GM12878 (cell line): ENCODE measurements at regions not wholly inside any gene's neighbourhood (a gene's known extent, or its start where the extent isn't known, plus 50 kb on each side); places are given as distances from the start of the nearest gene placed in this dataset.

Experiments used
- BCL3 ChIP-seq: IDR thresholded peaks from 2 replicates; pipeline ENCODE4 v1.6.1; 2011; ENCODE audit warnings: borderline replicate concordance, low read depth, mild to moderate bottlenecking, moderate library complexity, low read length; ENCODE audit not compliant: insufficient read depth, poor library complexity, severe bottlenecking
- CTCF ChIP-seq, 3 experiments: IDR thresholded peaks in 2 of 3; conservative IDR thresholded peaks in 1 of 3; 2 replicates each; pipeline ENCODE4 v1.5.1; 2011; ENCODE audit warnings: low read depth in 3 of 3, low read length in 3 of 3, mild to moderate bottlenecking in 3 of 3, control low read depth in 2 of 3, moderate library complexity in 2 of 3, inconsistent platforms in 1 of 3, mixed read lengths in 1 of 3; ENCODE audit not compliant: control insufficient read depth in 2 of 3, insufficient read depth in 1 of 3; ENCODE audit errors: extremely low read depth in 1 of 3
- ETV6 ChIP-seq, 2 experiments: fragments of 450-650 bp in 1 of 2; IDR thresholded peaks in 1 of 2; conservative IDR thresholded peaks in 1 of 2; 2 replicates each; pipeline ENCODE4 v1.6.1; 2014; ENCODE audit warnings: antibody characterized with exemption in 1 of 2, borderline replicate concordance in 1 of 2, low read depth in 1 of 2, mild to moderate bottlenecking in 1 of 2, moderate library complexity in 1 of 2
- JUNB ChIP-seq: IDR thresholded peaks from 2 replicates; pipeline ENCODE4 v1.6.1; 2016; ENCODE audit warnings: antibody characterized with exemption, mild to moderate bottlenecking
- MEF2A ChIP-seq: IDR thresholded peaks from 2 replicates; pipeline ENCODE4 v1.6.1; 2011; ENCODE audit warnings: low read depth, mild to moderate bottlenecking, low read length, moderate library complexity; ENCODE audit not compliant: insufficient read depth
- POLR2A ChIP-seq: IDR thresholded peaks from 2 replicates; pipeline ENCODE4 v1.6.1; 2011; ENCODE audit warnings: low read depth, mild to moderate bottlenecking, low read length

GRCh38 chr15:98405013-98405412, 243.3 kb upstream of the IGF1R start:
- TF ChIP-seq ETV6 (conservative IDR thresholded peaks at IDR 0.05 in 1 of 2, IDR thresholded peaks at IDR 0.05 in 1 of 2; ENCODE audit: borderline replicate concordance in 1 of 2, low read depth in 1 of 2) (no peak), JUNB (no peak), MEF2A (no peak), CTCF (IDR thresholded peaks at IDR 0.05 in 2 of 3, conservative IDR thresholded peaks at IDR 0.05 in 1 of 3; ENCODE audit: control insufficient read depth in 2 of 3, extremely low read depth in 1 of 3, insufficient read depth in 1 of 3, low read depth in 3 of 3, low read length in 3 of 3) (no peak), POLR2A (no peak), BCL3 (no peak)
